GM18508 (cell line): ENCODE measurements at regions not wholly inside any gene's neighbourhood (a gene's known extent, or its start where the extent isn't known, plus 50 kb on each side); places are given as distances from the start of the nearest gene placed in this dataset.
"Not testable (repeated sequence)": the region's sequence is repeated elsewhere in the genome, so short reads cannot be mapped to it uniquely, and the experiment has no call there.

Experiments
- ATAC-seq: cut with Tn5 transposase; IDR thresholded peaks from one replicate; pipeline ENCODE4 v1.9.1; 2021; ENCODE audit warnings: moderate number of reproducible peaks; ENCODE audit not compliant: insufficient read depth, unreplicated experiment

GRCh38 chr13:111007209-111007608 is 92.3 kb upstream of the ANKRD10 start:
- ATAC-seq, result no peak

GRCh38 chr13:111006506-111007031 is 91.7 kb upstream of the ANKRD10 start:
- no peak for ATAC-seq

GRCh38 chr13:111005808-111006505 is 91.1 kb upstream of the ANKRD10 start:
- ATAC-seq, result no peak

- no peak for ATAC-seq
Measured at GRCh38 chr13:111005364-111005763, 90.5 kb upstream of the ANKRD10 start.

GRCh38 chr13:111004444-111004843 is 89.6 kb upstream of the ANKRD10 start:
- ATAC-seq, result no peak

GRCh38 chr13:111001636-111002035 is 86.8 kb upstream of the ANKRD10 start:
- no peak for ATAC-seq

- ATAC-seq, result no peak
Measured at GRCh38 chr13:110993788-110994187, 78.9 kb upstream of the ANKRD10 start.

GRCh38 chr13:110991991-110992508 is 77.2 kb upstream of the ANKRD10 start:
- no peak for ATAC-seq

- ATAC-seq, result no peak
Measured at GRCh38 chr13:110989331-110989730, 74.5 kb upstream of the ANKRD10 start.

GRCh38 chr13:110985541-110985940 is 70.7 kb upstream of the ANKRD10 start:
- ATAC-seq, result no peak

- no peak for ATAC-seq
Measured at GRCh38 chr13:110984798-110985197, 69.9 kb upstream of the ANKRD10 start.

- no peak for ATAC-seq
Measured at GRCh38 chr13:110984381-110984780, 69.5 kb upstream of the ANKRD10 start.

GRCh38 chr13:110983241-110983640 is 68.4 kb upstream of the ANKRD10 start:
- ATAC-seq, result no peak

GRCh38 chr13:110981379-110981778 is 66.5 kb upstream of the ANKRD10 start:
- no peak for ATAC-seq

GRCh38 chr13:110980921-110981320 is 66.1 kb upstream of the ANKRD10 start:
- ATAC-seq, result no peak

GRCh38 chr13:110979149-110979548 is 64.3 kb upstream of the ANKRD10 start:
- not testable (repeated sequence) for ATAC-seq

- no peak for ATAC-seq
Measured at GRCh38 chr13:110978390-110978789, 63.5 kb upstream of the ANKRD10 start.

GRCh38 chr13:110976785-110977184 is 61.9 kb upstream of the ANKRD10 start:
- no peak for ATAC-seq

GRCh38 chr13:110973007-110973700 is 58.3 kb upstream of the ANKRD10 start:
- no peak for ATAC-seq

- no peak for ATAC-seq
Measured at GRCh38 chr13:110971486-110971885, 56.6 kb upstream of the ANKRD10 start.

GRCh38 chr13:110967156-110967855 is 52.4 kb upstream of the ANKRD10 start:
- not testable (repeated sequence) for ATAC-seq
